KOPT-K1 (cell line): ENCODE measurements at regions not wholly inside any gene's neighbourhood (a gene's known extent, or its start where the extent isn't known, plus 50 kb on each side); places are given as distances from the start of the nearest gene placed in this dataset.

Experiments used
- H3K27ac ChIP-seq: fragments of 200-600 bp; sonication (generic); 2 replicates; pipeline ENCODE4 v1.5.1; 2016; ENCODE audit warnings: antibody characterized with exemption, mild to moderate bottlenecking, low read depth, low read length; ENCODE audit not compliant: poor library complexity, severe bottlenecking
- H3K36me3 ChIP-seq: fragments of 200-600 bp; sonication (generic); 2 replicates; pipeline ENCODE4 v1.5.1; 2017; ENCODE audit warnings: antibody characterized with exemption, mild to moderate bottlenecking, low read length, moderate library complexity; ENCODE audit not compliant: insufficient read depth
- H3K9me3 ChIP-seq: fragments of 200-600 bp; sonication (generic); 2 replicates; pipeline ENCODE4 v1.5.1; 2017; ENCODE audit warnings: antibody characterized with exemption, low read length, mild to moderate bottlenecking; ENCODE audit not compliant: insufficient read depth, poor library complexity, severe bottlenecking

DNA sequence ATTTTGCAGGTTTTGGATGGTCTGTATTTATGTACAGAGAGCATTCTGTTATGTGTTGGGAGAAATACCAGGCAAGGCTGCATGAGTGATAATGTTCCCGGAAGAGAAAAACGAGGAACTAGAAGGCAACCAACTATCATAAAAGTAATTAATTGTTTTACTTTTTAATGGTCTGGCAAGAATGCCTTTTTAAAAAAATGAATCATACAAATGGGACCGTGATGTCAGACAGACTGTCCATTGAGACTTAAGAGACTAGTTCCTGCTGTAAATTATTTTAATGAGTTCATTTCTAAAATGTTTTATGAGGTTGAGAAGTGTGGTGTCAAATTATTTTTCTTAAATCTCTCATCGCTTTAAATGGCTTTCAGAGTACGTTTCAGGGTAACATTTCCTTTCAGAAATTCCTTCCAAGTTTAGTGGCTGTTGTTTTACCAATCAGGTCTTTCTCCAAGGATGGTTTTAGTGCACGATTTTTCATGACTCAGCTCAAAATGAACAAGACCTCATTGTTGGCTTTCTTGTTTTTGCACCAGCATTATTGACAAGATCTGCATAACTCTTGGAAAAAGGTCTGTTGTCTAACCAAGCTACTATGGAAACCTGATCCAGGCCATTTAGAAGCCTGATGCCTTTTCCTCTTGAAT lies 86.1 kb upstream of the ARHGAP5 start:
- Histone ChIP-seq H3K36me3 (no peaks in the 10 kb centered on the region), H3K9me3 (peaks cover 6% of the 10 kb centered on the region), H3K27ac (no peak overlapping the region)

DNA sequence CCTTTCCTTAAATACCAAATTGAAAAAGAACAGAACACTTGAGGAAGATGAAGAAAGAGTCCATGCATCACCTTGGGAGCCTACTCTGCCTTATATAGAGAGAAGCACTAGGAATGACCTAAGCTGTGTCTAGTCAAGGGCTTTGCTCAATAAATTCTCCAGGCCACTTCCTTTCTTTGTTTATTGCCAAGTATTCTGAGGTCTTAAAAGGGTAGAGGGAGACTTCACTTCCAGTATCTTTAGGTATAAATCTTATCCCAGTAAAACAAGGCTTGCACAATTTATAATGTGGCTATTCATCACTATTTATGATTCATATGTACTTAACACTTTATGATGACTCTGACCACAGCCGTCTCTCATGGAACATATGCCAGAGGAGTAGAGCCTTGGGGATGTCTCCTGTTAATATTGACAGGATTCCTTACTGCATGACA lies 85.1 kb upstream of the ARHGAP5 start:
- Histone ChIP-seq H3K9me3 (peaks cover 4% of the 10 kb centered on the region), H3K27ac (no peak overlapping the region), H3K36me3 (no peaks in the 10 kb centered on the region)

DNA sequence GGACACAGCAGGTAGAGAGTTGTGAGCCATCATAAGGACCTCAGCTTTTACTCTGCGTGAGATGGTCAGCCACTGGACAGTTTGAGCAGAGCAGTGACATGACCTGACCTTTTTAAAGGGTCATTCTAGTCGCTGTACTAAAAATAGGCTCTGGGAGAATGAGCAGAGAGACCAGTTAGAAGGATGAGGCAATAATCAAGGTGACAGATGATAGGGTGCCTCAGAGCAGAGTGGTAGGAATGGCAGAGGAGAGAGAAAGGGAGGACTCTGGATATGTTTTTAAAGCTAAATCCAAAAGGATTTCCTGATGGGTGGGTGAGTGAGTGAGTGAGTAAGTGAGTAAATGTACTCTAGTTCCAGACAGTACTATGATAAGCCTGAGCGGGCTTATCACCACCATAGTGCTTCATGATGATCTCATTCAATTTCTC lies 83.6 kb upstream of the ARHGAP5 start:
- H3K27ac ChIP-seq, result no peak overlapping the region
- H3K36me3 ChIP-seq, result no peaks in the 10 kb centered on the region
- H3K9me3 ChIP-seq, result no peaks in the 10 kb centered on the region

DNA sequence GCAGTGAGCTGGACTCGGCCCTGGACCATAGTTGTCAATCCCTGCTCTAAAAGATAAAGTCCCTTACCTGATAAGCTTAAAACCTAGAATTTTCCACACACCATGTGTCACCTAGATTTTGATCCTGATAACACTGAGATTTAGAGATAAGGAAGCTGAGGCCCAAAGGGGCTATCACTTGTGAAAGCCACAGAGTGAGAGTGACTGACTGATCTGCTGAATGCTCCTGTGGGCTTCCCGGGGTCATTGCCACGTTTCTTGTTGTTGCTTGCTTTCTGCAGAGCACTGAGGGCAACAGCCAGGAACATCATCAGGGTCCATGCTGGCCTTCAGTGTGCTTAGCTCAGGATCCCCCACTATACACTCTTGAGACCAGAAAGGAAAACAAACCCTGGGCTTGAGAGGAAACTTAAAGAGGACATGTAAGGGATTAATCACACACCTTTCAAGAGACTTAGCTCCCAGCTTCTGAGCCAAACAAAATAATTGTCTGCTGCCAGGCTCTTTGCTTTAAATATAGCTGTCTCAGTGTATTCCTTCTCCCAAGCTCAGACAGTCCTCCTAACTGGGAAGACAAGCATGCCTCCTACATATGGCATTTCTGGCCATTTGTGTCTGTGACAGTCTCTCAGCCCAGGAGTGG lies 82.6 kb upstream of the ARHGAP5 start:
- no peak overlapping the region for H3K27ac ChIP-seq
- no peaks in the 10 kb centered on the region for H3K9me3 ChIP-seq
- no peaks in the 10 kb centered on the region for H3K36me3 ChIP-seq

DNA sequence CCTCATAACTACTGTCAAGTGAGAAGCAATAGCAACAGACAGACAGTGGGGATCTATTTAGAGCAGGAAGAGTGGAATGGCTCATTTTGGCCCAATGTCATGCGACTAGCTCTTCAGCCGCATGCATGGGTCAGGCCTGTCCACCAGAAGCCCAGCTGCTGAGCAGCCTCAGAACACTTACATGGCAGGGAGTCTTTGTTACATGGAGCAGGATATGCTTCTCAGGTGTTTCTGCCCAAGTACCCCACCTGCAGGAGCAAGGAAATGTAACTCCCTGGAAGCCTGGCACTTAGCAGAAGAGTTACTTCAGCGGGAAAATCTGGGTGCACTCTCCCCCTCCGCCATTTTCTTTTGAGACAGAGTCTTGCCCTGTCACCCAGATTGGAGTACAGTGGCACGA lies 73.5 kb upstream of the ARHGAP5 start:
- Histone ChIP-seq H3K9me3 (no peaks in the 10 kb centered on the region), H3K36me3 (no peaks in the 10 kb centered on the region), H3K27ac (no peak overlapping the region)

DNA sequence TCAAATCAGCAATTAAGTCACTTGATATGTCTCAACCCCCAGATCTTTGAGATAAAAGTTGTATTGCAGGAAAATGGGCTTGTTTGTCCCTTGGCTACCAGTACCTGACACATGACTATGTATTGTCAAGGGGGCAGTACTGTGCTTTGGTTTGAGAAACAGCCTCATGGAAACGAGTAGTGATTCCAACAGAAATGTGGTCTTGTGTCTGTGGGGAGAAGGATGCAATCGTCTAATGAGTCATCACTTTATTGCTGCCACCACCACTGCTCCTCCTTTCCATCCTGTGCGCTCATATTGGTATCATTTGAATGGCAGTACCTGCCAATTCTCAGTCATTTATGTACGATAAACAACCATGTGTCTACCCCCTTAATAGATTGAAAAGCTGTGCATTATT lies 72.8 kb upstream of the ARHGAP5 start:
- H3K36me3 ChIP-seq, result no peaks in the 10 kb centered on the region
- H3K27ac ChIP-seq, result no peak overlapping the region
- H3K9me3 ChIP-seq, result no peaks in the 10 kb centered on the region

DNA sequence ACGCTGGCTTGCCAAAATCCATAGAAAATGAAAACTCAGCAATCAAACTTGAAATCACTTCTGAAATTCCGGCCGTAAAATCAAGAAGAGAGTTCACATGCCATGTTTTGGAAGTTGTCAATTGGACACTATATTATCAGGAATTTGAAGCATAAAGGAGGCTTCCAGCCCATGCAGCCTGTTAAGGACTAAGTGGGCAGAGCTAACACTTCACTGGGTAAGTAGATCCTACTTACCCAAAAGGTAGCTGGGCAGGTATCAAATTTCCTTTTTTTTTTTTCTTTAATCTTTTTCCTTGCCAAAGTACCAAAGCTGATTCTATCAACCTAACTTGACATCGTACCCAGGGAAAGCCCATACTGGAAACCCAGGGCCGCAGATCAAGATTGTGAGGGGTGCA lies 71.5 kb upstream of the ARHGAP5 start:
- Histone ChIP-seq H3K9me3 (no peaks in the 10 kb centered on the region), H3K36me3 (no peaks in the 10 kb centered on the region), H3K27ac (no peak overlapping the region)

DNA sequence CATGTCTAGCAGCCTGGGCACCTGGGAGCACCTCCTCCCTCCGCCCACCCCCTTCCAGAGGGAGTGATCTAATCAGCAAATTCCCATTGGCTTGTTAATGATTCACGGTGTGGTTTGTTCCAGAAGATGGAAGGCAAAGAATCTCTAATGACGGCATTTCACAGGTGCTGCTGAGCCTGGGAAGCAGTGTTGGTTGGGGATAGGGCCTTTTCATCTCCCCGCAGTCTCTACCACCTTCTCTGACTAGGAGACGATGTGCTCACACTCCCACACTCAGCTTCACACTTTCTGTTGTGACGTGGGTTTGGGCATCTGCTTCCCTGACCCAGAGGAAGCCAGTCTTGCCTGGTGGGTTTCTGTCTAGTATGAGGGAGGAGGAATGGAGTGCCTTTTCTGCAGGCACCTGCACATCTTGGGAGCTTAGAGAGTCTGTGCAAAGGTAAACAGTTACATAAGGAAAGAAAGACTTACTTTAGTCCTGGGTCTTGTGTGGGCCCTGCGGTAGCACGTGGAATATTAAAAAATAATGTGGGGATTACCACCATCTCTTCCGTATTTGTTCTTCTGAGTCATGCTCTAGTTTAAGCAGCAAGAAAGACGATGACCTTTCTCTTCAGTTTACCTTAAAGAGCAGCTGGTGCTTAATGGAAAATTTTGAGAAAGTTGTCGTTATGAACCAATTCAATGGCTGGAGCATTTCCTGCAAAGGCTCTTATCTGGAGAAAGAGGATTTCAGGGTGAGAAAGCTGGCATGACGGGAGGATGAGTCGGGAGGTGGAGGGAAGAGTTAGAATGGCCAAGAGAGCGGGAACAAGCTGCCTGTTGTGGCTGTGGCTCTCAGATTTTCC lies 70.6 kb upstream of the ARHGAP5 start:
- H3K27ac ChIP-seq, result no peak overlapping the region
- H3K9me3 ChIP-seq, result no peaks in the 10 kb centered on the region
- H3K36me3 ChIP-seq, result no peaks in the 10 kb centered on the region

DNA sequence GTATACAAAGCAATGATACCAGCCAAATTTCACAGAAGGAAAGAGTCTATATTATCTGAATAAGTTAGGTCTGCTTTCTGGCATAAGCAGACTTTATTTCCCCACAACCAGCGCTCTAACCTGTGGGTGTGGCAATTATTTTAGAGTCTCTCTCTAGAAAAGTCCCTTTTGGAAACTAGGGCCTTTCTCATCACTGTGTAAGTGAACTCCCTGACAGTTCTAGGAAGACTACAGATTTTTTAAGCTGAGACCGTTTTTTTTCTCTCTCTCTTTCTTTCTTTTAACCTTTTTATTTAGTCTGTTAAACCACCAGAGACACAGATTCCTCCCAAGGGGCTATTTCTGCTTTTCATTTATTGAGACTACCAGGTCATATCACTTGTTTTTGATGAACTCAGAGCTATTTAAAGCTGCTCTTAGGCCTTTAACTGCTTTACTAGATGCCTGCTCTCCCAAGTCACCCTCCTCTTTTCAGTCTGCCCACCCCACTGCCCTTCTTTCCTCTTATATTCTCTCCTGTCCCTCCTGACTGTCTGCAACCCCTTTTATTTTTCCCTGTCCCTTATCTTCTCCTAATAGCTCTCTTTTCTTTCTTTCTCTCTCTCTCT lies 69.2 kb upstream of the ARHGAP5 start:
- Histone ChIP-seq H3K27ac (no peak overlapping the region), H3K36me3 (no peaks in the 10 kb centered on the region), H3K9me3 (no peaks in the 10 kb centered on the region)

DNA sequence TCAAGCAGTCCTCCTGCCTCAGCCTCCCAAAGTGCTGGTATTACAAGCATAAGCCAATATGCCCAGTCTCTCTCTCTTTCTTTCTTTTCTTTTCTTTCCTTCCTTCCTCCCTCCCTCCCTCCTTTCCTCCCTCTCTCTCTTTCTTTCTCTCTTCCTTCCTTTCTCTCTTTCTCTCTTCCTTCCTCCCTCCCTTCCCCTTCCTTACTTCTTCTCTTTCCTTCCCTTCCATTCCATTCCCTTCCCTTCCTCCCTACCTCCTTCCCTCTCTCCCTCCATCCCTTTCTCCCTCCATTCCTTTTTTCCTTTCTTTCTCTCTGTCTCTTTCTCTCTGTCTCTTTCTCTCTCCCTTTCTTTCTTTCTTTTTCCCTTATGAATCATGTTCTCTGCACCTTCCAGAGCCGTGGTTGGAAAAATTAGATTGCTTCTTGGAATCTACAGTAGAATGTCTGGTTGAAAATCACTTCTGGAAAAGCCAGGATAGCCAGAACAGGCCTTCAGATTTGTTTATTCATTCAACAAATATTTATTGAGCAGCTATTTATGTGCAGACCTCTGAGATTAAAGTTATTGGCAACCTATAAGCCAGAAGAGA lies 68.4 kb upstream of the ARHGAP5 start:
- no peaks in the 10 kb centered on the region for H3K36me3 ChIP-seq
- H3K27ac ChIP-seq, result no peak overlapping the region
- H3K9me3 ChIP-seq, result no peaks in the 10 kb centered on the region

DNA sequence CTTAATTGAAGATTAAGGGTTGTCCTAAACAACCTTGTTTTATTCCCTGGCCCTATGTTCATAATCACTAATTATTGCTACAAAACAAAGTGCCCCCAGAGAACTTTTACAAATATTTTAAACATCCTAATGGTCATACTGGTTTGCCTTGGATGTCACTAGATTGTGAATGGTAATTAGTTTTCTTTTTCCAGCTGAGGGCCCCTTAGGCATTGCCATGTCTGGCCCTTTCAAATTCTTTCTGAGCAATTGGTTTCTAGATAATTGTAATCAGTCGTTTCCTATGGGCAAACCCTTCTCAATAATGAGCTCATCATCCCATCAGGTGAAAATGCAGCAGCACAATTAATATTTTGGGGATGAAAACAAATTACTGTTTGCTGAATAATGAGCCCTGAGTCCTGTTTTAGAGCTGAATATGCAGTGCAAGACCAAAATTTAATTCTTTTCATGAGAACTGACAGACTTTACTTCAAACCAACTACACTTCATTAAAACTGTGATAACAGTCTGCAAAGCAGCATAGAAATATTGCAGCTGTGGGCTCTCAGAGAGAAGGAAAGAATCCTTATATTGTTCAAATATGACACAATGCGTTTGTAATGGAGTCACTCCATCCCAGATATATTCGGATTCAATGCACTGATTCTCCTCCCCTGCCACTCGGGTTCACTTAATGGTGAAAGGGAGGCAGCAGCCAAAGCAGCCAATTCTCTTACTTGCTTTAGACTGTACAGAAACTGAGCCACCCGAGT lies 67.7 kb upstream of the ARHGAP5 start:
- no peaks in the 10 kb centered on the region for H3K9me3 ChIP-seq
- H3K36me3 ChIP-seq, result no peaks in the 10 kb centered on the region
- H3K27ac ChIP-seq, result no peak overlapping the region

DNA sequence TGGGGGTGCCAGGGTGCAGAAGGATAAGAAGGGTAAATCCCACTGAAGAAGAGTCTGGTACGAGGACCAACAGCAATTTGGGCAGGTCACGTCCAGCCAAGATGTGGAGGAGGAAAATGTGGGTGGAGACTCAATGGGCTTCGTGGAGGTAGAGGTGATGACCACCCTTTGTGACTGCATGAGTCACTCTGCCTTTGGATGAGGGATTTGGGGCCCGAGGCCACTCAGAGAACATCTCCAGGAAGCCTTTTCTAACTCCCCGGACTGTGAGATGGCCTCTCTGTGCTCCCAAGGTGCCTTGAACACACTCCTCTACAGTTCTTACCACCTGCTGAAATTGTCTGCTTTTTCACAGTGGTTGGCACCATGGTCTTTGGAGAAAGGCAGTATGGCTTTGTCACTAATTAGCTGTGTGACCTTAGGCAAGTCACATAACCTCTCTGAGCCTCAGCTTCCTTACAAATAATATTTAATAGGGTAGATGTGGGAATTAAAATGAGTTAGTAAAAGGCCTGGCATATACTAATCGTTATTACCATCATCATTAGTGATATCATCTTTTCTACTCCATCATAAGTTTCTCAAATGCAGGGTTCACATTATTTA lies 67.0 kb upstream of the ARHGAP5 start:
- Histone ChIP-seq H3K27ac (no peak overlapping the region), H3K9me3 (no peaks in the 10 kb centered on the region), H3K36me3 (no peaks in the 10 kb centered on the region)

DNA sequence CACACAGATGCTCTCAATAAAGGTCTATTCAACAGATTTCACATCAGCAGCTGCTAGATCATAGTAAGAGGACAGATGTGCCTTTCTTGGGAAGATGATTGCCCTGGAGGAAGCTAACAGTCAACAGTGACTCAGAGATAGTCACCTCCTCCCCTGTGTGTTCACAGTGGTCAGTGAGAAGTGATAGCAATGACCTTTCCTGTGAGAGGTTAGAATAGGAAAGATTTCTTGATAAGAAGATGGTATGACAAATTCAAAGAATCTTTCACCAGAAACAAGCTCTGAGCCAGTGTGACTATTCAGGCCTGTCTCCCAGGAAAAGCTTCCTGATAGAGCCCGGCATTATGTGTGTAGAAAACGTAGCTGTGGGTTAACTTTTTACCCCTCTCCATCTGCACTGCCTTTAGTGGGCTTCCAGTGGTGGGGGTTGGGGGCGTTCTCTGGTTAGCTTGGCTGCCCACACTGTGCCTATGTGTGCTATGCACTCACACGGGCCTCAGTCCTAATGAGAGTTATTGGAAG lies 66.4 kb upstream of the ARHGAP5 start:
- no peak overlapping the region for H3K27ac ChIP-seq
- no peaks in the 10 kb centered on the region for H3K9me3 ChIP-seq
- H3K36me3 ChIP-seq, result no peaks in the 10 kb centered on the region

DNA sequence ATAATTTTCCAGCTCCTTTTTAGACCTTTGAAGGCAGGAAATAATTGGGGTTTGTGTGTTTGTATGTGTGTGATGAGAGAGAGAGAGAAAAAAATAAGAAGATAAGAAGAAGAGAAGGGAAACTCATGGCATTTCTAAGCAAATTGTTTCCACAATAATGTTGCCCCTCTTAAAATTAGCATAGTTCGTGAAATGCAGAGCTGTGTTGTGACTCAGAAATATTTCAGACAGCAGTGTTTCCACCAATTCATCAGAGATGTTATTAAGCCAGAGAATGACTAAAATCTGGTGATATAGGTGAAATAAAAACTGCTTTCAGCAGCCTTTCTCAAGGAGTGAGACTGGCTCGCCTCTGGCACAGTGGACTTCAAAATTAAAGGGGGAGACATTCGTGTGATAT lies 65.9 kb upstream of the ARHGAP5 start:
- Histone ChIP-seq H3K36me3 (no peaks in the 10 kb centered on the region), H3K9me3 (no peaks in the 10 kb centered on the region), H3K27ac (no peak overlapping the region)
